ENCODE measurements at regions not wholly inside any gene's neighbourhood (a gene's known extent, or its start where the extent isn't known, plus 50 kb on each side); places are given as distances from the start of the nearest gene placed in this dataset.

DNA sequence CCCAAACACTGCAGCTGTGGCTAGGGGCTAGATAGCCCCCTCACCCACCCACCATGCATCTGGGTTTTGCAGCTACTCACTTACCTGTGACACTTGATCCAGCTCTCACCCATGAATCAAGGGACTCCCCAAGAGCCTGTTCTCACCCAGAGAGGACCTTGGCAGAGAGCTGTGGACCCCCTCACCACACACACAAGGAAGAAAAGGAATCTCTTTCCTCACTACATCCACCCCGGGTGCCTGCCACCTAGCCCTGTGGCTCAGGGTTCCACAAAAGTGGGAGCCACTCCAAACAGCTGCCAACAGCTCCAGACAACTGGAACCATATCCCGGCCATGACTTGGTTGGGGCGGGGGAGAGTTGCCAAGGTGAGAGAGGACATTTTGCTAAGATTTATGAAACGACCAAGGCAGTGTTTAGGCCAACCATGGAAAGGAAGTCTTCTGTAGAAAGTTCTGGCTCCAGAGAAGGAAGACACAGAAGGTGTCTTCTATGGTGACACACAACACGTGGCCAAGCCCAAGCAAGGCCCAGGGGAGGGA is 522.1 kb upstream of the RAB6C start:
- no peak for DNase-seq (ENCODE audit: extremely low read depth, low read depth, low spot score)

GRCh38 chr2:129458006-129458405 is 521.5 kb upstream of the RAB6C start:
- DNase-seq (ENCODE audit: extremely low read depth, low read depth, low spot score), result no peak

DNA sequence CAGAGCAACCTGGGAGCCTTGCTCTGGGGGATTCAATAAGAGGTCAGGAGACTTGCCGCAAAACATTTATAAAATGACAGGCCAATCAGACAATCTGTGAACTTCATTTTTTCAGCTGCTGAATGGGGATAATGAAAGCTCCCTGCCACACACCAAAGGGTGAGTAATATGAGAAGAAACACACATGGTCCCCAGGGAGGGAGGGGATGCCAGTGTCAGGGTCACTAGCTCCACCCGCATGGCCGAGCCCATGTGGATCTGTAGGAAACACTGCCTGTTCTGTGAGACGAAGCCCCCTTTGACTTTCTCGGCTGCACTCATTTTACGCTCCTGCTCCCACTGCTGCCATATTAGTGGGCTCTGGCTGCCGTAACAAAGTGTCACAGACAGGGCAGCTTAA is 521.0 kb upstream of the RAB6C start:
- DNase-seq (ENCODE audit: extremely low read depth, low read depth, low spot score), result no peak

- DNase-seq (ENCODE audit: extremely low read depth, low read depth, low spot score), result no peak
Measured at GRCh38 chr2:129459200-129459876, 520.1 kb upstream of the RAB6C start.

DNA sequence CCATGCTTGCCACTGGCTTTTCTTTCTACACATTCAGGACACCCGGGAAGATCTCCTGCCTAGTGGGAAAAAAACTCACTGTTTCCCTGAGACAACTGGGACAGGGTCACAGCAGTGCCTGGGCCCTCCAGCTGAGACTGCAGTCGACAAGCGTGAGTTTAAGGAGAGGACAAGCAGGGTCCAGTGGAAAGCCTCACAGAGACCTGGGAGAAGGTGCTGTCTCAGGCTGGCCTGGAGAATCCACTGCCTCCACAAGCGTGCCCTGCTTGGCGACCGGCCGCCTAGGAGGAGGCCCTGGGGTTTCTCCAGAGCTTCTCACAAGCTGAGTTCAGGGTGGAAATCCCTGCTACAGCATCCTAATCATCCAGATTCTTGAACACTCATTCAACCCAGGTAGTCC is 519.6 kb upstream of the RAB6C start:
- DNase-seq (ENCODE audit: extremely low read depth, low read depth, low spot score), result no peak

- no peak for DNase-seq (ENCODE audit: extremely low read depth, low read depth, low spot score)
Measured at GRCh38 chr2:129460299-129461198, 518.9 kb upstream of the RAB6C start.

DNA sequence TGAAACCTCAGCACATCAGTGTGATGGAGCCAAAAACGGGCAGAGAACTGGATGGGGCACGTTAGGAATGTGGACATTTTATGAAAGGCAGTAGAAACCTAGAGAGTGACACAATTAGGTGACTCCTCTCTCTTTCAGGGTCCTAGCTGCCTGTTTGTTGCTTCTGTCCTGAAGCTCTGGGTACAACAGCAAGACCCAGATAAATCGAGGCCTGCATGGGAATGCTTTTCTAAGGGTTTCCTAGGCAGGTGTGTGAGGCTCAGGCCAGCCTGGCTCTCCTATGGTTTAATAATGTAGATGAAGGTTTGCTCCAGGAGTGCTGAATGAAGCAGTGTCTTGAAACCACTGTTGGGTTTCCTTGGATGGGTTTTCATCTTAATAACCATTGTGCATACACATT is 517.1 kb upstream of the RAB6C start:
- DNase-seq (ENCODE audit: extremely low read depth, low read depth, low spot score), result no peak

- no peak for DNase-seq (ENCODE audit: extremely low read depth, low read depth, low spot score)
Measured at GRCh38 chr2:129462967-129463366, 516.5 kb upstream of the RAB6C start.

GRCh38 chr2:129464036-129464435 is 515.4 kb upstream of the RAB6C start:
- no peak for DNase-seq (ENCODE audit: extremely low read depth, low read depth, low spot score)

GRCh38 chr2:129464631-129465030 is 514.8 kb upstream of the RAB6C start:
- DNase-seq (ENCODE audit: extremely low read depth, low read depth, low spot score), result no peak

GRCh38 chr2:129465045-129465444 is 514.4 kb upstream of the RAB6C start:
- DNase-seq (ENCODE audit: extremely low read depth, low read depth, low spot score), result no peak

DNA sequence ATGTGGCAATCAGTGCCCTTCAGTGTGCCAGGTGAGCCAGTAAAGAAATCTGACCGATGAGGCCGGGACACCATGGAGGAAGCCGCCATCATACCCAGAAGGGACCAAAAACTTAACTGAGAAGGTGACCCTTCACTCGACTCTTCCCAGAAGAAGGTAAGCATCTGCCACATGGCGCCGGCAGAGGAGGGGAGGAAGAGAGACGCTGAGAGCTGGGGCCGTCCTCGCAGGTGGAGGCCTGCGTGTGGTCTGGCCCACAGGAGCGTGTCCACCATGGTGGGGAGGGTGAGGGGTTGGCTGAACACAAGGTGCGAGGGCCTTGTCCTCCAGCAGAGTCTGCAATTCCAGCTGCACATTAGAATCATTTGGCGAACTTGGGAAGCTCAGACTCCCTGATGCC is 513.1 kb upstream of the RAB6C start:
- DNase-seq (ENCODE audit: extremely low read depth, low read depth, low spot score), result no peak

- DNase-seq (ENCODE audit: extremely low read depth, low read depth, low spot score), result no peak
Measured at GRCh38 chr2:129467012-129467779, 512.3 kb upstream of the RAB6C start.

DNA sequence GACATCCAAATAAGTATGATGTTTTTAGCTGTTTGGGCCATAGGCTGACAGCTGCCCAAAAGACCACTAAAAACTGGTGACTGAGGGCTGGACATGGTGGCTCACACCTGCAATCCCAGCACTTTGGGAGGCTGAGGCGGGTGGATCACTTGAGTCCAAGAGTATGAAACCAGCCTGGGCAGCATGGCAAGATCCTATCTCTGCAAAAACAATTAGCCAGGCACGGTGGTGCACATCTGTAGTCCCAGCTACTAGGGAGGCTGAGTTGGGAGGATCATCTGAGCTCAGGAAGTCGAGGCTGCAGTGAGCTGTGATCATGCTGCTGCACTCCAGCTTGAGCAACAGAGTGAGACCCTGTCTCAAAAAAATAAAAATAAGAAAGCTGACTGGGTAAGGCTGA is 511.5 kb upstream of the RAB6C start:
- no peak for DNase-seq (ENCODE audit: extremely low read depth, low read depth, low spot score)

DNA sequence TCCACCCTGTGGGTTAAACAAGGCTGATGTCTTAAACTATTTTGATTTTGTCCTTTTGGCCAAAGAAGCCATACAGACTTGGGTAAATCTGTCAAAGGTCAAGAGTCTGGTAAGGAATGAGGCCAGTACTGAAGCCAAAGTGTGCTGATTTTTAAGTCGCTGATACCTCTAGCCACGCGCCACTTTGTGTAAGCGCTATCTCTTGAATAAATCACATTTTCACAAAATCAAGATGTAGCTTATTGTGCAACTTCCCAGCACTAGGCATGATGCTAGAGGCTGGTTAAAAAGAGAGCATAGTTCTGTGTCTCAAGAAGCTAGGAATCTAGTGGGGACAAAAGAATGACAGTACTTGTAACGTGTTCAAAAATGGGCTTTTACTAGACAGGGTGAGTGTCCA is 510.6 kb upstream of the RAB6C start:
- DNase-seq (ENCODE audit: extremely low read depth, low read depth, low spot score), result no peak

DNA sequence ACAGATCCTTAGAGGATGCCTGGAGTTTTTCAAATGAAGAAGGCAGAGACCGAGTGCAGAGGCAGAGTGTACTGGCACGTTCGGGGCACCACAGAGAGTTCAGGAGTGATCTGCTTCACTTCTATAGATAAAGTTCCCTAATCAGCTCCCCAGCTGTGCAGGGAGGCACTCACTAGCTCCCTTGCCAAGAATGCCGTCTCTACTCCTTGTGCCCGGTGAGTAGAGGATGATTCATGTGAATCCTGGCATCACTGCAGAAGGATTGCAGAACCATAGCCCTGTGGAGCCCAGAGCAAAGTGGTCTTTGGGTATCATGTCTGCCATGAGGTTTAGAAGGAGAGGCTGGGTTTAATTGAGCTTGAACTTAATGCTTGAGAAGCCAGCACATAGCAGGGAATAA is 510.1 kb upstream of the RAB6C start:
- no peak for DNase-seq (ENCODE audit: extremely low read depth, low read depth, low spot score)

- DNase-seq (ENCODE audit: extremely low read depth, low read depth, low spot score), result no peak
Measured at GRCh38 chr2:129469871-129470270, 509.6 kb upstream of the RAB6C start.

DNA sequence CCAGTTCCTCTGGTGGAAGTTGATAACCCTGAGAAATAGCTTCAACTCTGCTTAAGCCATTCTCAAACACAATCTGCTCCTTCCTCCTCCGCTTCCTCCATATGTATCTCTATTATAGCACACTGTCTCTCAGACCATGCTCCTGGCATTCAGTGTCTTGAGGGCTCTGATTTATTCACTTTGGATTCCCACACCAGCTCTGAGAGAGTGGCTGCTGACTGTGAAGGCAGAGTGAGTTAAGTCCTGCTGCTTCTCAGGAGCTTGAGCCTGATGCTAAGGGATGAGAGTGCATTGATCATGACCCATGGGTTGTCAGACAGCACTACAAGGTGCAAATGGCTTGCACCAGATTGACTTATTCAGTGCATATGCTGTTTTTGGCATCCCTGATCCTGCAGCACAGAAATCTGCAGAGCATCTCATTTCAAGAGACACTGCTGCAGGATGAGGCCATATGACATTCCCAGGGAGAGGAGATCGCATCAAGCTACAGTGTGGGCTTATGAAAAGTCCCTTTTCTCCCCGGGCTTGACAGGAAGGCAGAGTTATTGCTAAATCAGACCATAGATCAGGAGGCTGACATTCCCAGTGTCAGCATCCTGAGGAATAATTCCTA is 500.5 kb upstream of the RAB6C start:
- no peak for DNase-seq (ENCODE audit: extremely low read depth, low read depth, low spot score)

DNA sequence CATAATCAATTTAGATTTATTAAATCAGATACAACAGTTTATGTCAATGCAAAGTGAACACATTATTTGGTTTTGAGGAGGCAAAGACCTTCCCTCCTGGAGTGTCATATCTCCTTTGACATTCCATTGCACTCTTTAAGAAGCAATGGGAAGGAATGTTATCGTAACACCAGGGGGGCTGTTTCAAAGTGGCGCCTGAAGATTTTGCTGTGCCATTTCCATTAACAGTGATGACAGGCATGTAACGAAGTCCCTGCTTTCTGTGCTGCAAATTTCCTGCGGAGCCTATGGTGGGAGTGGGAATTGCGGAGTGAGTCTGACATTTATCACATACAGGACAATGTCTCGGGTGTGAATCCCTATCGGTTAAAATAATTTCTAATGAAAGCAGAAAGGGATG is 499.6 kb upstream of the RAB6C start:
- DNase-seq (ENCODE audit: extremely low read depth, low read depth, low spot score), result no peak

DNA sequence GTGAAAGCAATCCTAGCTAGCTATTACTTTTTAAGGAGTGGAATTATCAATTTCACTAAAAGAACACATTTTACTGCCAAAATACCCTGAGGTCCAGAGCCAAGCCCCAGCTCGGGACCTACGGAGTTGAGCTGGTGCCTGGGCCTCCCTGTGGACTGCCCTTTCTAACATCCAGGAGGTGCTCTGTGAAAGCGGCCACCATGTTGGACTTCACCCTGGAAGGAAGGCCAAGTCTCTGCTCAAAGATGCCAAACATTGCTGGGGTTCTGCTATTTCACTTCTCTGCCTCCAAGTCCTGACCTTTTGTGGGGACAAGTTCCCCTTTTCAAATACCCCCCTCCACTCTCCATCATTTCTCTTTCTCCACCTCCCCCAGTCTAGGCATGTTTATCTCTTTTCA is 498.7 kb upstream of the RAB6C start:
- DNase-seq (ENCODE audit: extremely low read depth, low read depth, low spot score), result no peak
